H9 (cell line): ENCODE measurements at regions not wholly inside any gene's neighbourhood (a gene's known extent, or its start where the extent isn't known, plus 50 kb on each side); places are given as distances from the start of the nearest gene placed in this dataset.

Experiments used
- DNase-seq: peaks from one replicate; pipeline ENCODE4 v3.0.0-alpha.2; 2017
- H2AFZ ChIP-seq: one replicate; pipeline ENCODE4 v1.6.1; 2013; ENCODE audit warnings: mild to moderate bottlenecking, low read length, control low read depth, moderate library complexity
- H2AK5ac ChIP-seq: 2 replicates; pipeline ENCODE4 v1.6.1; 2013; ENCODE audit warnings: low read length, control low read depth, mixed read lengths; ENCODE audit not compliant: insufficient read length
- H2BK120ac ChIP-seq: one replicate; pipeline ENCODE4 v1.6.1; 2013; ENCODE audit warnings: low read depth, mild to moderate bottlenecking, low read length, control low read depth, inconsistent platforms; ENCODE audit not compliant: poor library complexity, severe bottlenecking
- H2BK12ac ChIP-seq: 2 replicates; pipeline ENCODE4 v1.6.1; 2013; ENCODE audit warnings: low read length, control low read depth, mixed read lengths, low read depth; ENCODE audit not compliant: insufficient read length
- H2BK15ac ChIP-seq: 2 replicates; pipeline ENCODE4 v1.6.1; 2013; ENCODE audit warnings: low read depth, low read length, control low read depth
- H2BK20ac ChIP-seq: one replicate; pipeline ENCODE4 v1.6.1; 2013; ENCODE audit warnings: low read depth, mild to moderate bottlenecking, low read length, control low read depth, inconsistent platforms; ENCODE audit not compliant: poor library complexity, severe bottlenecking
- H2BK5ac ChIP-seq: 2 replicates; pipeline ENCODE4 v1.6.1; 2013; ENCODE audit warnings: low read length, control low read depth, mixed read lengths; ENCODE audit not compliant: insufficient read length
- H3K14ac ChIP-seq: 2 replicates; pipeline ENCODE4 v1.6.1; 2013; ENCODE audit warnings: low read length, control low read depth; ENCODE audit not compliant: insufficient read depth
- H3K18ac ChIP-seq: 2 replicates; pipeline ENCODE4 v1.6.1; 2013; ENCODE audit warnings: low read depth, mild to moderate bottlenecking, mixed read lengths, low read length, control low read depth; ENCODE audit not compliant: insufficient read length
- H3K23ac ChIP-seq: 2 replicates; pipeline ENCODE4 v1.6.1; 2013; ENCODE audit warnings: low read length, control low read depth, mixed read lengths, low read depth; ENCODE audit not compliant: insufficient read length
- H3K23me2 ChIP-seq: 2 replicates; pipeline ENCODE4 v1.6.1; 2013; ENCODE audit warnings: low read depth, mild to moderate bottlenecking, mixed read lengths, low read length, control low read depth; ENCODE audit not compliant: insufficient read length, poor library complexity, severe bottlenecking
- H3K27ac ChIP-seq: 2 replicates; pipeline ENCODE4 v1.5.1; 2013; ENCODE audit warnings: low read length, control low read depth, mixed read lengths, low read depth; ENCODE audit not compliant: insufficient read length
- H3K27me3 ChIP-seq: 2 replicates; pipeline ENCODE4 v1.6.1; 2013; ENCODE audit warnings: low read length, control low read depth, inconsistent platforms; ENCODE audit not compliant: insufficient read depth
- H3K4ac ChIP-seq: 2 replicates; pipeline ENCODE4 v1.6.1; 2013; ENCODE audit warnings: low read depth, mild to moderate bottlenecking, control low read depth, inconsistent platforms, low read length, moderate library complexity
- H3K4me1 ChIP-seq: 2 replicates; pipeline ENCODE4 v1.6.1; 2013; ENCODE audit warnings: low read length, control low read depth, inconsistent platforms; ENCODE audit not compliant: insufficient read depth
- H3K4me2 ChIP-seq: 2 replicates; pipeline ENCODE4 v1.6.1; 2013; ENCODE audit warnings: low read length, control low read depth, mixed read lengths; ENCODE audit not compliant: insufficient read length, insufficient read depth
- H3K56ac ChIP-seq: 2 replicates; pipeline ENCODE4 v1.6.1; 2013; ENCODE audit warnings: low read depth, mild to moderate bottlenecking, mixed read lengths, low read length, control low read depth; ENCODE audit not compliant: insufficient read length
- H3K79me1 ChIP-seq: 2 replicates; pipeline ENCODE4 v1.6.1; 2013; ENCODE audit warnings: low read depth, mild to moderate bottlenecking, moderate library complexity, low read length, control low read depth, inconsistent platforms; ENCODE audit not compliant: insufficient read depth, poor library complexity, severe bottlenecking
- H3K79me2 ChIP-seq: 2 replicates; pipeline ENCODE4 v1.6.1; 2013; ENCODE audit warnings: low read length, control low read depth, inconsistent platforms; ENCODE audit not compliant: insufficient read depth
- H3K9ac ChIP-seq: 2 replicates; pipeline ENCODE4 v1.6.1; 2013; ENCODE audit warnings: low read length, control low read depth, mixed read lengths; ENCODE audit not compliant: insufficient read length; ENCODE audit errors: extremely low read depth
- H3K9me3 ChIP-seq: one replicate; pipeline ENCODE4 v1.6.1; 2013; ENCODE audit warnings: low read depth, low read length, inconsistent platforms; ENCODE audit not compliant: control insufficient read depth
- H3T11ph ChIP-seq: one replicate; pipeline ENCODE4 v1.6.1; 2013; ENCODE audit warnings: mild to moderate bottlenecking, low read length, control low read depth, inconsistent platforms
- H4K20me1 ChIP-seq: one replicate; pipeline ENCODE4 v1.6.1; 2013; ENCODE audit not compliant: control insufficient read depth, insufficient read length, insufficient read depth
- H4K5ac ChIP-seq: 2 replicates; pipeline ENCODE4 v1.6.1; 2013; ENCODE audit warnings: low read depth, mild to moderate bottlenecking, mixed read lengths, low read length, control low read depth; ENCODE audit not compliant: insufficient read length
- H4K8ac ChIP-seq: replicated peaks from 2 replicates; pipeline ENCODE4 v1.6.1; 2013; ENCODE audit warnings: low read length, control low read depth, mixed read lengths, low read depth; ENCODE audit not compliant: insufficient read length
- H4K91ac ChIP-seq: 2 replicates; pipeline ENCODE4 v1.6.1; 2013; ENCODE audit warnings: low read depth, mild to moderate bottlenecking, moderate library complexity, mixed read lengths, low read length, control low read depth; ENCODE audit not compliant: insufficient read length
- H3K27ac Mint-ChIP-seq, 3 experiments: 2 replicates in 2 of 3; 3 replicates in 1 of 3; pipeline ENCODE4 v1.8.0; 2020 to 2021; ENCODE audit warnings: mixed read lengths in 3 of 3, mild to moderate bottlenecking in 1 of 3, moderate library complexity in 1 of 3
- H3K27me3 Mint-ChIP-seq: 2 replicates; pipeline ENCODE4 v1.8.0; 2021; ENCODE audit warnings: low read depth, mild to moderate bottlenecking, moderate library complexity, mixed read lengths
- H3K36me3 Mint-ChIP-seq, 3 experiments: 2 replicates in 2 of 3; 3 replicates in 1 of 3; pipeline ENCODE4 v1.8.0; 2020 to 2021; ENCODE audit warnings: low read depth in 3 of 3, mixed read lengths in 3 of 3; ENCODE audit not compliant: insufficient read depth in 1 of 3
- H3K4me1 Mint-ChIP-seq, 2 experiments: 2 replicates each; pipeline ENCODE4 v1.8.0; 2020; ENCODE audit warnings: mixed read lengths in 2 of 2
- H3K4me3 Mint-ChIP-seq, 2 experiments: 2 replicates in 1 of 2; 3 replicates in 1 of 2; pipeline ENCODE4 v1.8.0; 2020 to 2021; ENCODE audit warnings: mild to moderate bottlenecking in 2 of 2, mixed read lengths in 2 of 2, moderate library complexity in 1 of 2
- H3K9me3 Mint-ChIP-seq, 2 experiments: 2 replicates in 1 of 2; 3 replicates in 1 of 2; pipeline ENCODE4 v1.8.0; 2020; ENCODE audit warnings: mild to moderate bottlenecking in 2 of 2, mixed read lengths in 2 of 2, moderate library complexity in 1 of 2
- WGBS: extraction: QIAGEN DNeasy Blood & Tissue Kit; methylation state at CpG from one replicate; pipeline ENCODE4 v1.1.7; 2013; ENCODE audit warnings: missing lambda C conversion rate, low lambda C conversion rate, mixed read lengths; ENCODE audit not compliant: insufficient read length; ENCODE audit errors: extremely low coverage; 5-methylcytosine and 5-hydroxymethylcytosine counted together
- TF ChIP-seq, protein P1 (sequence below): fragments of 200-600 bp; sonication (generic); conservative IDR thresholded peaks from 3 replicates; pipeline ENCODE4 v1.8.0; 2021; ENCODE audit warnings: antibody characterized with exemption, mild to moderate bottlenecking

DNA sequence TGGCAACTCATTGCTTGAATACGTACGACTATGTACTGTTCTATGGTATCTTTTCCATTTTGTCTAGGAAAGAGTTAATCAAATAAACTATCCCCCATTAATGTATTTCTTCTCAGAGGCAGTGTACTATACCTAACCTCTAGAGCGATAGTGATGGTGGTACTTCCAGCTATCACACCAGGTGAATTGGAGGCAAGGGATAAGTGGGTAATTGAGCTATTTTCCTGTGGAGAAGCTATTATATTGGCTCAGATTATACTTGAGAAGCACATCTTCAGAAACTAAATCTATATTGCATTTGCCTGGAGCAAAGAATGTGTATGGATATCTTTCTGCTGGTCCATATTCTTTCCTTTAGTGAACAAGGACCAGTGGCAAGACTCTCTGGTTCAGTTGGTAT lies 430.7 kb upstream of the KHDRBS2 start:
- H3K4me1 ChIP-seq: no peaks in the 10 kb centered on the region
- H3K9me3 ChIP-seq: no peaks in the 10 kb centered on the region
- H3K27me3 ChIP-seq: no peaks in the 10 kb centered on the region
- no peak overlapping the region for H2BK20ac ChIP-seq
- no peak overlapping the region for H3K9ac ChIP-seq
- no peak overlapping the region for H2AFZ ChIP-seq
- H4K5ac ChIP-seq: no peak overlapping the region
- no peaks in the 10 kb centered on the region for H3K23me2 ChIP-seq
- no peak overlapping the region for H3T11ph ChIP-seq
- no peaks in the 10 kb centered on the region; a peak in 1 of 5 replicates for H3K9me3 Mint-ChIP-seq
- no peak overlapping the region for H4K8ac ChIP-seq
- no peak overlapping the region for H2BK12ac ChIP-seq
- no peak overlapping the region for H3K4ac ChIP-seq
- H3K18ac ChIP-seq: no peak overlapping the region
- no peaks in the 10 kb centered on the region for H3K79me1 ChIP-seq
- TF ChIP-seq, protein P1, sequence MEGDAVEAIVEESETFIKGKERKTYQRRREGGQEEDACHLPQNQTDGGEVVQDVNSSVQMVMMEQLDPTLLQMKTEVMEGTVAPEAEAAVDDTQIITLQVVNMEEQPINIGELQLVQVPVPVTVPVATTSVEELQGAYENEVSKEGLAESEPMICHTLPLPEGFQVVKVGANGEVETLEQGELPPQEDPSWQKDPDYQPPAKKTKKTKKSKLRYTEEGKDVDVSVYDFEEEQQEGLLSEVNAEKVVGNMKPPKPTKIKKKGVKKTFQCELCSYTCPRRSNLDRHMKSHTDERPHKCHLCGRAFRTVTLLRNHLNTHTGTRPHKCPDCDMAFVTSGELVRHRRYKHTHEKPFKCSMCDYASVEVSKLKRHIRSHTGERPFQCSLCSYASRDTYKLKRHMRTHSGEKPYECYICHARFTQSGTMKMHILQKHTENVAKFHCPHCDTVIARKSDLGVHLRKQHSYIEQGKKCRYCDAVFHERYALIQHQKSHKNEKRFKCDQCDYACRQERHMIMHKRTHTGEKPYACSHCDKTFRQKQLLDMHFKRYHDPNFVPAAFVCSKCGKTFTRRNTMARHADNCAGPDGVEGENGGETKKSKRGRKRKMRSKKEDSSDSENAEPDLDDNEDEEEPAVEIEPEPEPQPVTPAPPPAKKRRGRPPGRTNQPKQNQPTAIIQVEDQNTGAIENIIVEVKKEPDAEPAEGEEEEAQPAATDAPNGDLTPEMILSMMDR: no peak
- no peak overlapping the region for H2BK15ac ChIP-seq
- peaks cover 0 to 2% (median 0%) of the 10 kb centered on the region in 3 experiments; a peak in 2 of 7 replicates for H3K36me3 Mint-ChIP-seq
- WGBS: no CpG with 5 or more reads among the region's 3 CpGs
- H3K27ac ChIP-seq: no peak overlapping the region
- H3K4me1 Mint-ChIP-seq: peaks cover 16% of the 10 kb centered on the region in 2 experiments
- H3K4me3 Mint-ChIP-seq: no peak overlapping the region
- H4K20me1 ChIP-seq: no peaks in the 10 kb centered on the region
- no peak for DNase-seq
- H3K79me2 ChIP-seq: no peaks in the 10 kb centered on the region
- no peak overlapping the region for H2AK5ac ChIP-seq
- H3K56ac ChIP-seq: no peak overlapping the region
- no peak overlapping the region for H3K23ac ChIP-seq
- no peak overlapping the region for H3K14ac ChIP-seq
- no peak overlapping the region for H4K91ac ChIP-seq
- no peak overlapping the region for H2BK5ac ChIP-seq
- H3K27me3 Mint-ChIP-seq: no peaks in the 10 kb centered on the region
- H3K4me2 ChIP-seq: no peak overlapping the region
- H2BK120ac ChIP-seq: no peak overlapping the region
- no peak overlapping the region for H3K27ac Mint-ChIP-seq
